ENCODE measurements at regions not wholly inside any gene's neighbourhood (a gene's known extent, or its start where the extent isn't known, plus 50 kb on each side); places are given as distances from the start of the nearest gene placed in this dataset.

- TF ChIP-seq CTCF (IDR thresholded peaks at IDR 0.05) (no peak), POLR2A (IDR thresholded peaks at IDR 0.05) (no peak)
These were observed 685.9 kb upstream of the LRRC4C start for GRCh38 chr11:42145311-42145710.
